RWPE2 (cell line): ENCODE measurements at regions not wholly inside any gene's neighbourhood (a gene's known extent, or its start where the extent isn't known, plus 50 kb on each side); places are given as distances from the start of the nearest gene placed in this dataset.
A peak's percentile ranks its signal among the peaks of the same experiment; 100 is the strongest.
"Not testable (repeated sequence)": the region's sequence is repeated elsewhere in the genome, so short reads cannot be mapped to it uniquely, and the experiment has no call there.

ENCODE experiments used
- ATAC-seq: fragments of 200-7000 bp; cut with Tn5 transposase; 3 replicates; pipeline ENCODE4 v1.9.1; 2021; ENCODE audit warnings: low read depth
- DNase-seq: peaks from one replicate; pipeline ENCODE4 v3.0.0-alpha.2; 2020; ENCODE audit warnings: low spot score
- H3K27ac ChIP-seq: fragments of 450-650 bp; 2 replicates; pipeline ENCODE4 v1.5.1; 2017; ENCODE audit warnings: mild to moderate bottlenecking; ENCODE audit not compliant: poor library complexity, severe bottlenecking
- H3K27me3 ChIP-seq: fragments of 250-450 bp; sonication (Bioruptor Pico); 2 replicates; pipeline ENCODE4 v1.5.1; 2021; ENCODE audit warnings: mild to moderate bottlenecking, moderate library complexity; ENCODE audit not compliant: insufficient read depth, poor library complexity, severe bottlenecking
- H3K36me3 ChIP-seq: fragments of 250-450 bp; sonication (Bioruptor Pico); 2 replicates; pipeline ENCODE4 v1.5.1; 2020; ENCODE audit warnings: low read depth, mild to moderate bottlenecking, moderate library complexity
- H3K4me1 ChIP-seq: fragments of 250-450 bp; sonication (Bioruptor Pico); 2 replicates; pipeline ENCODE4 v1.5.1; 2021; ENCODE audit warnings: mild to moderate bottlenecking, moderate library complexity; ENCODE audit not compliant: insufficient read depth, poor library complexity, severe bottlenecking
- H3K4me3 ChIP-seq: fragments of 250-450 bp; sonication (Bioruptor Pico); 2 replicates; pipeline ENCODE4 v1.5.1; 2021; ENCODE audit warnings: mild to moderate bottlenecking, moderate library complexity; ENCODE audit not compliant: severe bottlenecking
- H3K9me3 ChIP-seq: fragments of 250-450 bp; sonication (Bioruptor Pico); 2 replicates; pipeline ENCODE4 v1.5.1; 2021; ENCODE audit warnings: mild to moderate bottlenecking, moderate library complexity; ENCODE audit not compliant: severe bottlenecking
- CTCF ChIP-seq: fragments of 450-650 bp; IDR thresholded peaks from one replicate; pipeline ENCODE4 v1.5.1; 2017; ENCODE audit warnings: mild to moderate bottlenecking, moderate library complexity; ENCODE audit not compliant: poor library complexity, severe bottlenecking

- DNase-seq (no peak), ATAC-seq (no peak)
- H3K4me3 ChIP-seq = no peak overlapping the region
- H3K9me3 ChIP-seq = peaks cover 4% of the 10 kb centered on the region
- H3K27ac ChIP-seq = no peak overlapping the region
- H3K36me3 ChIP-seq = no peaks in the 10 kb centered on the region
- H3K4me1 ChIP-seq = no peaks in the 10 kb centered on the region
- TF ChIP-seq CTCF = peak; percentile 46
- no peaks in the 10 kb centered on the region for H3K27me3 ChIP-seq
These were observed 239.9 kb downstream of the NKX6-1 start for GRCh38 chr4:84258905-84259830.

GRCh38 chr4:84254537-84254936 lies 244.6 kb downstream of the NKX6-1 start:
- no peak overlapping the region for H3K4me3 ChIP-seq
- no peaks in the 10 kb centered on the region for H3K9me3 ChIP-seq
- no peaks in the 10 kb centered on the region for H3K4me1 ChIP-seq
- no peak for TF ChIP-seq CTCF
- no peaks in the 10 kb centered on the region for H3K27me3 ChIP-seq
- no peak for ATAC-seq
- H3K27ac ChIP-seq = no peak overlapping the region
- DNase-seq = no peak
- H3K36me3 ChIP-seq = no peaks in the 10 kb centered on the region

DNA sequence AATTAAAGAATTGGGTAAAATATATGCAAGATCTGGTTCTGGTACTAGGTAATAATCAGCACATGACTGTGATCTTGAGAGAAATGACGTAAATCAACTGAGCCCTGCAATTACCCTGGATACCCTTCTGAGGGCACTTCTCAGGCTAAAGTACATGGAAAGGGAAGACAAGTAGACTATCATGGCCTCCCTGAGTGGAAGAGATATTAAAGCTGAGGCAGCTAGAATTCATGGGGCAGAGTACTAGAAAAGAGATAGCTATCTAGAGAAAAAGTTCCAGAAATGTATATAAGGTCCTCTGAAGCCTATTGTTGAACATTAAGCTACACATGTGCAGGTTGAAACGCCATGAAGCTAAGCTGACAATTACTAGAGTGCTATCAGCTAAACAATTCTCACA lies 249.6 kb downstream of the NKX6-1 start:
- DNase-seq = no peak
- H3K27ac ChIP-seq = no peak overlapping the region
- H3K9me3 ChIP-seq = no peaks in the 10 kb centered on the region
- TF ChIP-seq CTCF = no peak
- H3K4me3 ChIP-seq = no peak overlapping the region
- H3K36me3 ChIP-seq = no peaks in the 10 kb centered on the region
- ATAC-seq = no peak
- H3K27me3 ChIP-seq = no peaks in the 10 kb centered on the region
- no peaks in the 10 kb centered on the region for H3K4me1 ChIP-seq

DNA sequence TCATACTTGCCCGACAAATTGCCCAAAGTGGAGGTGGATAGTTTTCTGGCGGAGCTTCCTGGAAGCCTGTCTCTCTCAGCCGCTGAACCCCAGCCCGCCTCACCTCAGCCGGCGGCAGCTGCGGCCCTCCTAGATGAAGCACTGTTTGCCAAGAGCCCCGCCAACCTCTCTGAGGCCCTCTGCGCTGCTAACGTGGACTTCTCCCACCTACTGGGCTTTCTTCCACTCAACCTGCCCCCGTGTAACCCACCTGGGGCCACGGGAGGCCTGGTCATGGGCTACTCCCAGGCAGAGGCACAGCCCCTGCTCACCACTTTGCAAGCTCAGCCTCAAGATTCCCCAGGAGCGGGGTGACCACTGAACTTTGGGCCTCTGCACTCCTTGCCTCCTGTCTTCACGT lies 254.1 kb downstream of the NKX6-1 start:
- not testable (repeated sequence) for H3K4me3 ChIP-seq, H3K27me3 ChIP-seq, H3K4me1 ChIP-seq, ATAC-seq, DNase-seq, H3K9me3 ChIP-seq, H3K36me3 ChIP-seq, H3K27ac ChIP-seq

GRCh38 chr4:84244346-84244801 lies 254.7 kb downstream of the NKX6-1 start:
- H3K9me3 ChIP-seq, H3K4me3 ChIP-seq, H3K36me3 ChIP-seq, H3K27ac ChIP-seq, ATAC-seq, DNase-seq, H3K27me3 ChIP-seq, H3K4me1 ChIP-seq: not testable (repeated sequence)

DNA sequence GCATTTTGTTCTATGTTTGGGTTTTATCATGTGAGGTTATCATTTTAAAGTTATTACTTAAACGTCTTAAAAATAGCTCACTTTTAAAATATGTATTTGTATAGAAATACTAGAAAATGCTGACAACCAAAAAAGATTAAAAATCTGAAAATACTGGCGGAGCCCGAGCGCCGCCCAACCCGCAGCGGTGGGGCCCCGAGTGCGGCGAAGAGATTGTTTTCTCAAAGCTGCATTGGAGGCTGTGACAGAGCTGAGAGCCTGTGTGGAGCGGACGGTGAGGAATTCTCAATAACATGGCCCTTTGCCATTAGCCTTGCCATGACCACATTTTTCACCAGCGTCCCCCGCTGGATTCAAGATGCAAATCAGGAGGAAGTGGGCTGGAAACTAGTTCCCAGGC lies 255.4 kb downstream of the NKX6-1 start:
- no peak for TF ChIP-seq CTCF
- Histone ChIP-seq H3K9me3 (no peaks in the 10 kb centered on the region), H3K4me1 (no peaks in the 10 kb centered on the region), H3K4me3 (no peak overlapping the region), H3K27ac (no peak overlapping the region), H3K36me3 (no peaks in the 10 kb centered on the region), H3K27me3 (no peaks in the 10 kb centered on the region)
- no peak for ATAC-seq
- no peak for DNase-seq
